MM.1S (cell line): ENCODE measurements at regions not wholly inside any gene's neighbourhood (a gene's known extent, or its start where the extent isn't known, plus 50 kb on each side); places are given as distances from the start of the nearest gene placed in this dataset.

Experiments
- DNase-seq: peaks from one replicate; pipeline ENCODE4 v3.0.0-alpha.2; 2015
- H2AFZ ChIP-seq: fragments of 300-600 bp; sonication (generic); 2 replicates; pipeline ENCODE4 v1.6.0; 2016; ENCODE audit warnings: antibody characterized with exemption, low read length
- H3F3A ChIP-seq: fragments of 300-600 bp; sonication (generic); 2 replicates; pipeline ENCODE4 v1.6.1; 2016; ENCODE audit warnings: mild to moderate bottlenecking, antibody characterized with exemption, low read length, moderate library complexity, mixed read lengths; ENCODE audit not compliant: insufficient read depth
- H3K27ac ChIP-seq: fragments of 300-600 bp; sonication (generic); 2 replicates; pipeline ENCODE4 v1.5.1; 2016; ENCODE audit warnings: mild to moderate bottlenecking, low read length
- H3K27me3 ChIP-seq: fragments of 300-600 bp; sonication (generic); replicated peaks from 2 replicates; pipeline ENCODE4 v1.6.0; 2016; ENCODE audit warnings: low read length; ENCODE audit not compliant: insufficient read depth
- H3K36me3 ChIP-seq: fragments of 300-600 bp; sonication (generic); replicated peaks from 2 replicates; pipeline ENCODE4 v1.6.1; 2016; ENCODE audit warnings: mild to moderate bottlenecking, low read length, mixed read lengths; ENCODE audit not compliant: insufficient read depth
- H3K4me1 ChIP-seq: fragments of 300-600 bp; sonication (generic); 2 replicates; pipeline ENCODE4 v1.6.1; 2016; ENCODE audit warnings: low read length, mixed read lengths
- H3K4me2 ChIP-seq: fragments of 300-600 bp; sonication (generic); 2 replicates; pipeline ENCODE4 v1.6.0; 2016; ENCODE audit warnings: low read depth, low read length
- H3K4me3 ChIP-seq: fragments of 300-600 bp; sonication (generic); 2 replicates; pipeline ENCODE4 v1.5.1; 2016; ENCODE audit warnings: low read length, mixed read lengths
- H3K79me2 ChIP-seq: fragments of 300-600 bp; sonication (generic); 2 replicates; pipeline ENCODE4 v1.6.1; 2016; ENCODE audit warnings: mixed run types, low read length, mixed read lengths
- H3K9ac ChIP-seq: fragments of 300-600 bp; sonication (generic); 2 replicates; pipeline ENCODE4 v1.6.1; 2016; ENCODE audit warnings: low read length, mixed read lengths
- H3K9me2 ChIP-seq: fragments of 300-600 bp; sonication (generic); replicated peaks from 2 replicates; pipeline ENCODE4 v1.6.1; 2016; ENCODE audit warnings: mild to moderate bottlenecking, low read length, mixed read lengths; ENCODE audit not compliant: insufficient read depth
- H3K9me3 ChIP-seq: fragments of 300-600 bp; sonication (generic); replicated peaks from 2 replicates; pipeline ENCODE4 v1.6.1; 2016; ENCODE audit warnings: mild to moderate bottlenecking, low read length, mixed read lengths; ENCODE audit not compliant: insufficient read depth
- H4K20me1 ChIP-seq: fragments of 300-600 bp; sonication (generic); 2 replicates; pipeline ENCODE4 v1.6.1; 2016; ENCODE audit warnings: mild to moderate bottlenecking, low read length, moderate library complexity, mixed read lengths; ENCODE audit not compliant: insufficient read depth
- CTCF ChIP-seq: fragments of 300-600 bp; sonication (generic); IDR thresholded peaks from 2 replicates; pipeline ENCODE4 v1.5.1; 2016; ENCODE audit warnings: antibody characterized with exemption, low read length, mixed read lengths
- EZH2 ChIP-seq: fragments of 300-600 bp; sonication (generic); optimal IDR thresholded peaks from 2 replicates; pipeline ENCODE3; 2017; ENCODE audit warnings: low read depth, mild to moderate bottlenecking, antibody characterized with exemption, low read length, mixed read lengths
- EZH2phosphoT487 ChIP-seq: fragments of 300-600 bp; sonication (generic); IDR thresholded peaks from 2 replicates; pipeline ENCODE4 v1.6.1; 2018; ENCODE audit warnings: antibody characterized with exemption, low read length

GRCh38 chr3:153681057-153681456 is 440.1 kb upstream of the ARHGEF26 start:
- H3K9me2 ChIP-seq: no peaks in the 10 kb centered on the region
- H3K79me2 ChIP-seq: no peaks in the 10 kb centered on the region
- peaks cover 14% of the 10 kb centered on the region for H3K4me1 ChIP-seq
- H2AFZ ChIP-seq: no peak overlapping the region
- H3K4me3 ChIP-seq: no peak overlapping the region
- H3K27me3 ChIP-seq: no peaks in the 10 kb centered on the region
- no peak overlapping the region for H3K4me2 ChIP-seq
- no peaks in the 10 kb centered on the region for H3K9me3 ChIP-seq
- 0 out of 2 replicates have a peak, but pooled peaks cover 3% of the 10 kb centered on the region for H3F3A ChIP-seq
- TF ChIP-seq EZH2: no peak
- TF ChIP-seq EZH2phosphoT487: no peak
- no peak for TF ChIP-seq CTCF
- no peaks in the 10 kb centered on the region for H4K20me1 ChIP-seq
- H3K36me3 ChIP-seq: no peaks in the 10 kb centered on the region
- no peak for DNase-seq
- H3K27ac ChIP-seq: no peak overlapping the region
- no peak overlapping the region for H3K9ac ChIP-seq

- H3K9ac ChIP-seq: no peak overlapping the region
- H3K9me3 ChIP-seq: no peaks in the 10 kb centered on the region
- no peaks in the 10 kb centered on the region for H4K20me1 ChIP-seq
- H3K79me2 ChIP-seq: no peaks in the 10 kb centered on the region
- H3F3A ChIP-seq: no peaks in the 10 kb centered on the region
- H3K27ac ChIP-seq: no peak overlapping the region
- TF ChIP-seq EZH2phosphoT487: no peak
- no peak for TF ChIP-seq CTCF
- no peak for TF ChIP-seq EZH2
- no peaks in the 10 kb centered on the region for H3K36me3 ChIP-seq
- no peaks in the 10 kb centered on the region for H3K27me3 ChIP-seq
- H3K9me2 ChIP-seq: no peaks in the 10 kb centered on the region
- H3K4me3 ChIP-seq: no peak overlapping the region
- no peak overlapping the region for H3K4me2 ChIP-seq
- no peak for DNase-seq
- no peak overlapping the region for H2AFZ ChIP-seq
- H3K4me1 ChIP-seq: no peaks in the 10 kb centered on the region
These were observed 432.7 kb upstream of the ARHGEF26 start for GRCh38 chr3:153688301-153689120.

- H3K4me3 ChIP-seq: no peak overlapping the region
- H3K36me3 ChIP-seq: no peaks in the 10 kb centered on the region
- no peak overlapping the region for H2AFZ ChIP-seq
- H3K79me2 ChIP-seq: no peaks in the 10 kb centered on the region
- DNase-seq: no peak
- no peaks in the 10 kb centered on the region for H3K9me2 ChIP-seq
- no peak overlapping the region for H3K9ac ChIP-seq
- no peaks in the 10 kb centered on the region for H3F3A ChIP-seq
- no peak overlapping the region for H3K27ac ChIP-seq
- H3K4me2 ChIP-seq: no peak overlapping the region
- TF ChIP-seq EZH2 (no peak), CTCF (no peak), EZH2phosphoT487 (no peak)
- H3K4me1 ChIP-seq: no peaks in the 10 kb centered on the region
- H3K27me3 ChIP-seq: no peaks in the 10 kb centered on the region
- no peaks in the 10 kb centered on the region for H4K20me1 ChIP-seq
- no peaks in the 10 kb centered on the region for H3K9me3 ChIP-seq
These were observed 428.0 kb upstream of the ARHGEF26 start for GRCh38 chr3:153693207-153693606.
